Stimulated activated memory B cell treated with anti-CD40 and anti-IgM and Interleukin-4, amounts not matched to agents 10 μg/mL and 1 μg/mL and 100 μg/mL, for 72 hours (primary cell): ENCODE measurements at regions not wholly inside any gene's neighbourhood (a gene's known extent, or its start where the extent isn't known, plus 50 kb on each side); places are given as distances from the start of the nearest gene placed in this dataset.

Experiments used
- ATAC-seq: fragments of 150-1000 bp; cut with Tn5 transposase; 2 replicates; pipeline ENCODE4 v1.10.0; 2021
- H3K27ac Mint-ChIP-seq: one replicate; pipeline ENCODE4 v1.8.0; 2022; ENCODE audit warnings: mild to moderate bottlenecking, mixed read lengths
- H3K27me3 Mint-ChIP-seq: one replicate; pipeline ENCODE4 v1.8.0; 2022; ENCODE audit warnings: mixed read lengths
- H3K36me3 Mint-ChIP-seq: one replicate; pipeline ENCODE4 v1.8.0; 2022; ENCODE audit warnings: mixed read lengths
- H3K4me1 Mint-ChIP-seq: one replicate; pipeline ENCODE4 v1.8.0; 2022; ENCODE audit warnings: mixed read lengths
- H3K4me3 Mint-ChIP-seq: one replicate; pipeline ENCODE4 v1.8.0; 2022; ENCODE audit warnings: mild to moderate bottlenecking, moderate library complexity, mixed read lengths
- H3K9me3 Mint-ChIP-seq: one replicate; pipeline ENCODE4 v1.8.0; 2022; ENCODE audit warnings: mixed read lengths

GRCh38 chr5:31047007-31047406, 146.5 kb upstream of the CDH6 start:
- no peak for ATAC-seq
- Mint-ChIP-seq H3K27ac (no peak overlapping the region), H3K4me3 (no peak overlapping the region), H3K9me3 (peaks cover 4% of the 10 kb centered on the region), H3K27me3 (no peaks in the 10 kb centered on the region), H3K4me1 (no peaks in the 10 kb centered on the region), H3K36me3 (no peaks in the 10 kb centered on the region)

- Mint-ChIP-seq H3K27me3 (no peaks in the 10 kb centered on the region), H3K36me3 (no peaks in the 10 kb centered on the region), H3K9me3 (peaks cover 13% of the 10 kb centered on the region), H3K4me1 (no peaks in the 10 kb centered on the region), H3K4me3 (no peak overlapping the region), H3K27ac (no peak overlapping the region)
- no peak for ATAC-seq
Observed at GRCh38 chr5:31036411-31036810, 157.1 kb upstream of the CDH6 start.

GRCh38 chr5:31033295-31033694, 160.2 kb upstream of the CDH6 start:
- no peaks in the 10 kb centered on the region for H3K36me3 Mint-ChIP-seq
- no peaks in the 10 kb centered on the region for H3K4me1 Mint-ChIP-seq
- no peak overlapping the region for H3K27ac Mint-ChIP-seq
- no peak for ATAC-seq
- H3K9me3 Mint-ChIP-seq = peaks cover 7% of the 10 kb centered on the region
- no peak overlapping the region for H3K4me3 Mint-ChIP-seq
- no peaks in the 10 kb centered on the region for H3K27me3 Mint-ChIP-seq

GRCh38 chr5:31029925-31030324, 163.6 kb upstream of the CDH6 start:
- ATAC-seq = no peak
- H3K4me1 Mint-ChIP-seq = no peaks in the 10 kb centered on the region
- no peak overlapping the region for H3K4me3 Mint-ChIP-seq
- no peaks in the 10 kb centered on the region for H3K27me3 Mint-ChIP-seq
- no peak overlapping the region for H3K27ac Mint-ChIP-seq
- H3K9me3 Mint-ChIP-seq = no peaks in the 10 kb centered on the region
- H3K36me3 Mint-ChIP-seq = no peaks in the 10 kb centered on the region

- no peak overlapping the region for H3K27ac Mint-ChIP-seq
Observed at GRCh38 chr5:31027721-31028120, 165.8 kb upstream of the CDH6 start.

GRCh38 chr5:31023105-31023504, 170.4 kb upstream of the CDH6 start:
- ATAC-seq = no peak
- Mint-ChIP-seq H3K4me1 (no peaks in the 10 kb centered on the region), H3K36me3 (no peaks in the 10 kb centered on the region), H3K4me3 (no peak overlapping the region), H3K27me3 (no peaks in the 10 kb centered on the region), H3K9me3 (peaks cover 4% of the 10 kb centered on the region), H3K27ac (no peak overlapping the region)

More at GRCh38 chr5:31027721-31028120, 165.8 kb upstream of the CDH6 start:
- no peak for ATAC-seq
- no peak overlapping the region for H3K4me3 Mint-ChIP-seq
- H3K27me3 Mint-ChIP-seq = no peaks in the 10 kb centered on the region
- H3K36me3 Mint-ChIP-seq = no peaks in the 10 kb centered on the region
- H3K4me1 Mint-ChIP-seq = no peaks in the 10 kb centered on the region
- H3K9me3 Mint-ChIP-seq = peaks cover 4% of the 10 kb centered on the region

GRCh38 chr5:31021181-31021624, 172.3 kb upstream of the CDH6 start:
- Mint-ChIP-seq H3K27ac (no peak overlapping the region), H3K9me3 (peaks cover 8% of the 10 kb centered on the region), H3K27me3 (no peaks in the 10 kb centered on the region), H3K4me1 (no peaks in the 10 kb centered on the region), H3K4me3 (no peak overlapping the region), H3K36me3 (no peaks in the 10 kb centered on the region)
- no peak for ATAC-seq

- ATAC-seq = no peak
- H3K4me1 Mint-ChIP-seq = no peaks in the 10 kb centered on the region
- H3K27me3 Mint-ChIP-seq = no peaks in the 10 kb centered on the region
- H3K4me3 Mint-ChIP-seq = no peak overlapping the region
- H3K36me3 Mint-ChIP-seq = no peaks in the 10 kb centered on the region
- H3K27ac Mint-ChIP-seq = no peak overlapping the region
- H3K9me3 Mint-ChIP-seq = peaks cover 18% of the 10 kb centered on the region
Observed at GRCh38 chr5:31008231-31008630, 185.3 kb upstream of the CDH6 start.

- no peaks in the 10 kb centered on the region for H3K36me3 Mint-ChIP-seq
- H3K27me3 Mint-ChIP-seq = no peaks in the 10 kb centered on the region
- H3K27ac Mint-ChIP-seq = no peak overlapping the region
- ATAC-seq = no peak
- H3K4me3 Mint-ChIP-seq = no peak overlapping the region
- peaks cover 18% of the 10 kb centered on the region for H3K9me3 Mint-ChIP-seq
- no peaks in the 10 kb centered on the region for H3K4me1 Mint-ChIP-seq
Observed at GRCh38 chr5:31007672-31008071, 185.8 kb upstream of the CDH6 start.

- Mint-ChIP-seq H3K9me3 (peaks cover 15% of the 10 kb centered on the region), H3K36me3 (no peaks in the 10 kb centered on the region), H3K4me3 (no peak overlapping the region), H3K27me3 (no peaks in the 10 kb centered on the region), H3K4me1 (no peaks in the 10 kb centered on the region), H3K27ac (no peak overlapping the region)
- ATAC-seq = no peak
Observed at GRCh38 chr5:31000287-31000686, 193.2 kb upstream of the CDH6 start.

GRCh38 chr5:30997681-30998080, 195.8 kb upstream of the CDH6 start:
- no peak for ATAC-seq
- H3K4me3 Mint-ChIP-seq = no peak overlapping the region
- peaks cover 8% of the 10 kb centered on the region for H3K9me3 Mint-ChIP-seq
- H3K27ac Mint-ChIP-seq = no peak overlapping the region
- no peaks in the 10 kb centered on the region for H3K4me1 Mint-ChIP-seq
- H3K27me3 Mint-ChIP-seq = no peaks in the 10 kb centered on the region
- no peaks in the 10 kb centered on the region for H3K36me3 Mint-ChIP-seq

- H3K4me1 Mint-ChIP-seq = no peaks in the 10 kb centered on the region
- H3K27ac Mint-ChIP-seq = no peak overlapping the region
- no peak overlapping the region for H3K4me3 Mint-ChIP-seq
- no peak for ATAC-seq
- no peaks in the 10 kb centered on the region for H3K36me3 Mint-ChIP-seq
- H3K9me3 Mint-ChIP-seq = peaks cover 5% of the 10 kb centered on the region
- no peaks in the 10 kb centered on the region for H3K27me3 Mint-ChIP-seq
Observed at GRCh38 chr5:30994902-30995301, 198.6 kb upstream of the CDH6 start.

GRCh38 chr5:30994176-30994575, 199.3 kb upstream of the CDH6 start:
- Mint-ChIP-seq H3K27ac (no peak overlapping the region), H3K4me3 (no peak overlapping the region), H3K9me3 (peaks cover 2% of the 10 kb centered on the region), H3K4me1 (no peaks in the 10 kb centered on the region), H3K36me3 (no peaks in the 10 kb centered on the region), H3K27me3 (no peaks in the 10 kb centered on the region)
- ATAC-seq = no peak

GRCh38 chr5:30991462-30991861, 202.0 kb upstream of the CDH6 start:
- no peaks in the 10 kb centered on the region for H3K36me3 Mint-ChIP-seq
- ATAC-seq = no peak
- H3K27ac Mint-ChIP-seq = no peak overlapping the region
- no peaks in the 10 kb centered on the region for H3K4me1 Mint-ChIP-seq
- H3K27me3 Mint-ChIP-seq = no peaks in the 10 kb centered on the region
- peaks cover 2% of the 10 kb centered on the region for H3K9me3 Mint-ChIP-seq
- no peak overlapping the region for H3K4me3 Mint-ChIP-seq

- Mint-ChIP-seq H3K27me3 (no peaks in the 10 kb centered on the region), H3K36me3 (no peaks in the 10 kb centered on the region), H3K9me3 (peaks cover 2% of the 10 kb centered on the region), H3K27ac (no peak overlapping the region), H3K4me1 (no peaks in the 10 kb centered on the region), H3K4me3 (no peak overlapping the region)
- no peak for ATAC-seq
Observed at GRCh38 chr5:30981576-30981975, 211.9 kb upstream of the CDH6 start.

GRCh38 chr5:30968971-30969370, 224.5 kb upstream of the CDH6 start:
- no peak for ATAC-seq
- Mint-ChIP-seq H3K27me3 (no peaks in the 10 kb centered on the region), H3K27ac (no peak overlapping the region), H3K4me3 (no peak overlapping the region), H3K9me3 (peaks cover under 1% of the 10 kb centered on the region), H3K4me1 (no peaks in the 10 kb centered on the region), H3K36me3 (no peaks in the 10 kb centered on the region)

- H3K27me3 Mint-ChIP-seq = no peaks in the 10 kb centered on the region
- H3K9me3 Mint-ChIP-seq = no peaks in the 10 kb centered on the region
- no peak for ATAC-seq
- no peaks in the 10 kb centered on the region for H3K4me1 Mint-ChIP-seq
- no peak overlapping the region for H3K4me3 Mint-ChIP-seq
- no peak overlapping the region for H3K27ac Mint-ChIP-seq
- no peaks in the 10 kb centered on the region for H3K36me3 Mint-ChIP-seq
Observed at GRCh38 chr5:30960036-30960435, 233.4 kb upstream of the CDH6 start.
